ENCODE measurements at regions not wholly inside any gene's neighbourhood (a gene's known extent, or its start where the extent isn't known, plus 50 kb on each side); places are given as distances from the start of the nearest gene placed in this dataset.

GRCh38 chr2:74041182-74041581, 56.5 kb downstream of the TET3 start:
- no peak overlapping the region for H3K4me3 ChIP-seq (ENCODE audit: extremely low read depth in 1 of 4, insufficient read depth in 2 of 4, low read depth in 3 of 4, low read length in 4 of 4)
- no peak overlapping the region for H3K18ac ChIP-seq (ENCODE audit: extremely low read depth, low read length)
- H3K79me2 ChIP-seq (ENCODE audit: control insufficient read depth in 1 of 2, insufficient read depth in 2 of 2, low read length in 2 of 2): peaks cover 0 to 78% of the 10 kb centered on the region in 2 experiments; a peak in 3 of 4 replicates
- H4K8ac ChIP-seq (ENCODE audit: extremely low read depth, insufficient read depth, low read length): no peak overlapping the region
- no peak for DNase-seq (ENCODE audit: low read depth in 1 of 2, low spot score in 2 of 2)
- no peak overlapping the region for H2BK12ac ChIP-seq (ENCODE audit: low read depth, low read length)
- H3K9me3 ChIP-seq (ENCODE audit: insufficient read depth in 2 of 2, low read depth in 1 of 2, low read length in 1 of 2): no peaks in the 10 kb centered on the region
- no peak overlapping the region for H4K91ac ChIP-seq (replicated peaks; ENCODE audit: insufficient read length, low read length)
- no peak overlapping the region for H3K9ac ChIP-seq (replicated peaks in 1 of 4; ENCODE audit: extremely low read depth in 1 of 4, low read depth in 3 of 4, low read length in 3 of 4)
- no peak overlapping the region for H2BK120ac ChIP-seq (replicated peaks; ENCODE audit: low read depth, low read length)
- TF ChIP-seq HDAC6 (IDR thresholded peaks at IDR 0.05; ENCODE audit: low read depth, low read length): no peak
- TF ChIP-seq TBP (IDR thresholded peaks at IDR 0.05; ENCODE audit: low read depth, low read length): no peak
- no peak for TF ChIP-seq TAF7 (optimal IDR thresholded peaks at IDR 0.05; ENCODE audit: borderline replicate concordance, low read depth, low read length)
- no peak for TF ChIP-seq SIRT6 (IDR thresholded peaks at IDR 0.05; ENCODE audit: low read length)
- TF ChIP-seq SP4 (IDR thresholded peaks at IDR 0.05; ENCODE audit: low read length): no peak
- no peak for TF ChIP-seq SAP30 (IDR thresholded peaks at IDR 0.05; ENCODE audit: insufficient read depth, insufficient replicate concordance, low read length)
- TF ChIP-seq USF2 (IDR thresholded peaks at IDR 0.05; ENCODE audit: low read length): no peak
- no peak for TF ChIP-seq CREB1 (IDR thresholded peaks at IDR 0.05)
- TF ChIP-seq BACH1 (IDR thresholded peaks at IDR 0.05; ENCODE audit: low read length): no peak
- TF ChIP-seq MAFK (IDR thresholded peaks at IDR 0.05; ENCODE audit: low read depth, low read length): no peak
- TF ChIP-seq BCL11A (IDR thresholded peaks at IDR 0.05; ENCODE audit: low read depth in 2 of 2, low read length in 2 of 2): no peak
- no peak for TF ChIP-seq YY1 (IDR thresholded peaks at IDR 0.05; ENCODE audit: low read depth, low read length)
- TF ChIP-seq EZH2 (IDR thresholded peaks at IDR 0.05; ENCODE audit: low read depth, low read length, severe bottlenecking): no peak
- no peak for TF ChIP-seq JUN (IDR thresholded peaks at IDR 0.05; ENCODE audit: low read depth, low read length)
- no peak overlapping the region for H3K27ac ChIP-seq (ENCODE audit: low read depth, low read length)
- no peaks in the 10 kb centered on the region for H3K36me3 ChIP-seq (ENCODE audit: control insufficient read depth in 2 of 4, insufficient read depth in 4 of 4, low read length in 3 of 4)
- WGBS, 2 experiments (ENCODE audit: extremely low coverage in 1 of 2, insufficient coverage in 1 of 2, insufficient read length in 1 of 2, insufficient replicate concordance in 2 of 2, low coverage in 1 of 2, low lambda C conversion rate in 2 of 2, missing lambda C conversion rate in 1 of 2): 89% methylated on average over 3 of the region's 3 CpGs; no CpG with 5 or more reads in 1 of the 2 experiments
- H3K4me1 ChIP-seq (replicated peaks in 1 of 4; ENCODE audit: control insufficient read depth in 3 of 4, insufficient read depth in 4 of 4, low read length in 3 of 4): peaks cover 2 to 10% (median 4%) of the 10 kb centered on the region in 4 experiments; a peak in 6 of 7 replicates
- H2AFZ ChIP-seq (ENCODE audit: low read length): no peak overlapping the region
- no peaks in the 10 kb centered on the region for H3K23me2 ChIP-seq (ENCODE audit: low read depth, low read length)
- H3K4me2 ChIP-seq (ENCODE audit: insufficient read depth in 1 of 2, low read depth in 2 of 2, low read length in 2 of 2): no peak overlapping the region
- H3K14ac ChIP-seq (ENCODE audit: insufficient read length): no peak overlapping the region
- no peak overlapping the region for H3K23ac ChIP-seq (ENCODE audit: insufficient read length)
- no peak for FAIRE-seq
- H4K5ac ChIP-seq (ENCODE audit: insufficient read length, low read depth, low read length): no peak overlapping the region
- H3K4ac ChIP-seq (replicated peaks; ENCODE audit: insufficient read length, low read depth, low read length): no peak overlapping the region
- ChIA-PET POLR2A (ENCODE audit: partially characterized antibody) (interaction anchor here (0.5 to 1.7 kb wide), 6 partner anchors 10 to 108 kb away, joined by 3 to 7 read pairs (median 4); no protein-coding TSS in a partner anchor), CTCF (ENCODE audit: partially characterized antibody) (interaction anchor here (0.7 to 1.8 kb wide), 8 partner anchors 9 to 76 kb away, joined by 3 to 6 read pairs (median 3); no protein-coding TSS in a partner anchor)
- H2BK15ac ChIP-seq (ENCODE audit: low read length): no peak overlapping the region
- peaks cover 9 to 12% of the 10 kb centered on the region in 2 experiments for H4K20me1 ChIP-seq (replicated peaks in 1 of 2; ENCODE audit: control insufficient read depth in 1 of 2, insufficient read depth in 2 of 2, low read length in 2 of 2)
- H3K56ac ChIP-seq (replicated peaks; ENCODE audit: insufficient read length, low read depth, low read length): no peak overlapping the region
- H2AK5ac ChIP-seq (ENCODE audit: low read depth, low read length): no peak overlapping the region
- H2BK20ac ChIP-seq (ENCODE audit: low read length): no peak overlapping the region
- H3K27me3 ChIP-seq (replicated peaks in 1 of 4; ENCODE audit: control insufficient read depth in 3 of 4, extremely low read depth in 1 of 4, insufficient read depth in 3 of 4, low read length in 3 of 4): no peaks in the 10 kb centered on the region
- H2BK5ac ChIP-seq (ENCODE audit: low read depth, low read length): no peak overlapping the region
- peaks cover 22% of the 10 kb centered on the region for H3K79me1 ChIP-seq (ENCODE audit: low read depth, low read length)
